Trophoblast cell (in vitro differentiated cells and primary cell): ENCODE measurements at regions not wholly inside any gene's neighbourhood (a gene's known extent, or its start where the extent isn't known, plus 50 kb on each side); places are given as distances from the start of the nearest gene placed in this dataset.

Source experiments
- DNase-seq, 2 donors: peaks; one replicate each; pipeline ENCODE4 v3.0.0-alpha.2; 2016
- H2AFZ ChIP-seq: 2 replicates; pipeline ENCODE4 v1.6.1; 2013; ENCODE audit warnings: low read length, moderate library complexity, mild to moderate bottlenecking; ENCODE audit not compliant: insufficient read depth, poor library complexity
- H2AK5ac ChIP-seq: 2 replicates; pipeline ENCODE4 v1.6.1; 2013; ENCODE audit warnings: mild to moderate bottlenecking, low read length
- H2BK120ac ChIP-seq: 2 replicates; pipeline ENCODE4 v1.6.1; 2013; ENCODE audit warnings: low read length, mild to moderate bottlenecking, moderate library complexity; ENCODE audit not compliant: insufficient read depth, poor library complexity
- H2BK12ac ChIP-seq: 2 replicates; pipeline ENCODE4 v1.6.1; 2013; ENCODE audit warnings: mild to moderate bottlenecking, low read length, moderate library complexity
- H2BK5ac ChIP-seq: 2 replicates; pipeline ENCODE4 v1.6.1; 2013; ENCODE audit warnings: low read length, low read depth, moderate library complexity, mild to moderate bottlenecking; ENCODE audit not compliant: poor library complexity
- H3K14ac ChIP-seq: 2 replicates; pipeline ENCODE4 v1.6.1; 2013; ENCODE audit warnings: mild to moderate bottlenecking, low read length
- H3K18ac ChIP-seq: 2 replicates; pipeline ENCODE4 v1.6.1; 2013; ENCODE audit warnings: mild to moderate bottlenecking, low read length
- H3K23ac ChIP-seq: 2 replicates; pipeline ENCODE4 v1.6.1; 2013; ENCODE audit warnings: low read length
- H3K27ac ChIP-seq: 2 replicates; pipeline ENCODE4 v1.5.1; 2013; ENCODE audit warnings: low read depth, mild to moderate bottlenecking, inconsistent platforms, low read length, moderate library complexity
- H3K27me3 ChIP-seq: 2 replicates; pipeline ENCODE4 v1.6.1; 2013; ENCODE audit warnings: inconsistent platforms, mild to moderate bottlenecking, low read length, moderate library complexity; ENCODE audit not compliant: insufficient read depth
- H3K36me3 ChIP-seq, 2 experiments: 1 replicate in 1 of 2; 2 replicates in 1 of 2; pipeline ENCODE4 v1.6.1; 2013; ENCODE audit warnings: low read length in 2 of 2, mild to moderate bottlenecking in 2 of 2, moderate library complexity in 1 of 2; ENCODE audit not compliant: insufficient read depth in 2 of 2, control insufficient read depth in 1 of 2
- H3K4ac ChIP-seq: 2 replicates; pipeline ENCODE4 v1.6.1; 2013; ENCODE audit warnings: low read depth, mild to moderate bottlenecking, low read length, moderate library complexity
- H3K4me1 ChIP-seq, 2 experiments: 1 replicate in 1 of 2; 2 replicates in 1 of 2; pipeline ENCODE4 v1.6.1; 2013; ENCODE audit warnings: low read length in 2 of 2, mild to moderate bottlenecking in 2 of 2, moderate library complexity in 1 of 2; ENCODE audit not compliant: insufficient read depth in 2 of 2, control insufficient read depth in 1 of 2
- H3K4me2 ChIP-seq: 2 replicates; pipeline ENCODE4 v1.6.1; 2013; ENCODE audit warnings: inconsistent platforms, mild to moderate bottlenecking, low read length, moderate library complexity
- H3K4me3 ChIP-seq: 2 replicates; pipeline ENCODE4 v1.5.1; 2013; ENCODE audit warnings: mild to moderate bottlenecking, low read depth, low read length, inconsistent platforms
- H3K79me1 ChIP-seq: one replicate; pipeline ENCODE4 v1.6.1; 2013; ENCODE audit warnings: low read length
- H3K79me2 ChIP-seq: 2 replicates; pipeline ENCODE4 v1.6.1; 2013; ENCODE audit warnings: low read length, mild to moderate bottlenecking; ENCODE audit not compliant: control insufficient read depth, insufficient read depth, poor library complexity
- H3K9ac ChIP-seq: 2 replicates; pipeline ENCODE4 v1.6.1; 2013; ENCODE audit warnings: mild to moderate bottlenecking, low read length
- H3K9me3 ChIP-seq: 2 replicates; pipeline ENCODE4 v1.6.1; 2013; ENCODE audit warnings: low read depth, mild to moderate bottlenecking, control low read depth, inconsistent platforms, low read length; ENCODE audit not compliant: insufficient read depth
- H4K12ac ChIP-seq: 2 replicates; pipeline ENCODE4 v1.6.1; 2013; ENCODE audit warnings: low read depth, mild to moderate bottlenecking, low read length, moderate library complexity
- H4K8ac ChIP-seq: 2 replicates; pipeline ENCODE4 v1.6.1; 2013; ENCODE audit warnings: low read depth, mild to moderate bottlenecking, low read length, moderate library complexity
- H4K91ac ChIP-seq: one replicate; pipeline ENCODE4 v1.6.1; 2013; ENCODE audit warnings: low read depth, mild to moderate bottlenecking, low read length, moderate library complexity
- WGBS: extraction: QIAGEN DNeasy Blood & Tissue Kit; methylation state at CpG from one replicate; pipeline ENCODE4 v1.1.7; 2013; ENCODE audit warnings: missing lambda C conversion rate; ENCODE audit not compliant: insufficient read length, insufficient coverage; ENCODE audit errors: extremely low coverage; 5-methylcytosine and 5-hydroxymethylcytosine counted together

DNA sequence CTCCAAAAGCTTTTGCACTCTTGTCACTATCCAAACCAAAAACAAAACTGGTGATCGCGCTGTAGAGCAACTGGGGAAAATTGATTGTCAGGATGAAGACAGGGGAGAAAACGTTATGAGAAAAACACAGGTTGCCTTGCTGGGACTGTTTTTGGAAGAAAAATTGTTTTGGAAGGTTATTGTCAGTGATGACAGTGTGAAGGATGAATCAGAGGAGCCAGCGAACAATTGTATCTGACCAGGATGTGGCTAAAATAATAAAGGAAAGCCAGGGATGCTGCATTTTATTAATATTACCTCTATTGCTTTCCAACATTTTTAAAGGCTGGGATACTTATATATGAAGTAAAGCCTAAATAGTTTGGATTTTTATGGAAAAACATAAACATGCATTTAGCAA is 334.0 kb downstream of the SPRY2 start:
- Histone ChIP-seq H4K8ac (no peak overlapping the region), H3K4me3 (no peak overlapping the region), H3K4me2 (no peak overlapping the region), H3K27ac (no peak overlapping the region), H2AFZ (no peak overlapping the region), H3K4me1 (no peaks in the 10 kb centered on the region), H4K91ac (no peak overlapping the region), H2BK5ac (no peak overlapping the region), H3K27me3 (no peaks in the 10 kb centered on the region), H2AK5ac (no peak overlapping the region), H3K79me2 (no peaks in the 10 kb centered on the region), H2BK12ac (no peak overlapping the region), H3K4ac (no peak overlapping the region), H3K36me3 (no peaks in the 10 kb centered on the region), H3K9me3 (no peaks in the 10 kb centered on the region), H3K9ac (no peak overlapping the region), H3K18ac (no peak overlapping the region), H3K23ac (no peak overlapping the region), H2BK120ac (no peak overlapping the region), H3K79me1 (no peaks in the 10 kb centered on the region), H3K14ac (no peak overlapping the region), H4K12ac (no peak overlapping the region)
- WGBS: no CpG with 5 or more reads among the region's 4 CpGs
- no peak for DNase-seq

DNA sequence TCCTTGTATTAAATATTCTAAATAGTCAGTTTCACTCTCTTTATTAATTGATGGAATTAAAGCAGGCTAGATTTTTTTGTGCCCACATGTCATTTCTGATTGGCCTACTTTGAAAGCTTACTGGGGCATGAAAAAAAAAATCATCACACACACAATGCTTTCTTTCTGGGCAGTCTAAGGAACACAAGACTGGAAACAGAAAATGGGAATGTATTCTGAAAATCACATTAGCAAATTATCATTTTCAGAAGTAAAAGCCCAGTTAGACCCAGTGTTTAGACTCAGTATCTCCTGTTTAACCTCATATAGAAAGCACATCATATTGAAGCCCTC is 339.4 kb downstream of the SPRY2 start:
- no peak overlapping the region for H3K18ac ChIP-seq
- no peaks in the 10 kb centered on the region for H3K27me3 ChIP-seq
- H3K27ac ChIP-seq: no peak overlapping the region
- no peaks in the 10 kb centered on the region for H3K36me3 ChIP-seq
- H3K4me1 ChIP-seq: no peaks in the 10 kb centered on the region
- H2AFZ ChIP-seq: no peak overlapping the region
- H3K4me2 ChIP-seq: no peak overlapping the region
- H3K9ac ChIP-seq: no peak overlapping the region
- H3K4ac ChIP-seq: no peak overlapping the region
- H2BK12ac ChIP-seq: no peak overlapping the region
- no peaks in the 10 kb centered on the region for H3K9me3 ChIP-seq
- H4K12ac ChIP-seq: no peak overlapping the region
- no peak overlapping the region for H3K23ac ChIP-seq
- no peak overlapping the region for H4K8ac ChIP-seq
- DNase-seq: no peak
- H3K4me3 ChIP-seq: no peak overlapping the region
- H2BK5ac ChIP-seq: no peak overlapping the region
- no peak overlapping the region for H2AK5ac ChIP-seq
- no peaks in the 10 kb centered on the region for H3K79me1 ChIP-seq
- no peak overlapping the region for H4K91ac ChIP-seq
- no peaks in the 10 kb centered on the region for H3K79me2 ChIP-seq
- H3K14ac ChIP-seq: no peak overlapping the region
- no peak overlapping the region for H2BK120ac ChIP-seq

DNA sequence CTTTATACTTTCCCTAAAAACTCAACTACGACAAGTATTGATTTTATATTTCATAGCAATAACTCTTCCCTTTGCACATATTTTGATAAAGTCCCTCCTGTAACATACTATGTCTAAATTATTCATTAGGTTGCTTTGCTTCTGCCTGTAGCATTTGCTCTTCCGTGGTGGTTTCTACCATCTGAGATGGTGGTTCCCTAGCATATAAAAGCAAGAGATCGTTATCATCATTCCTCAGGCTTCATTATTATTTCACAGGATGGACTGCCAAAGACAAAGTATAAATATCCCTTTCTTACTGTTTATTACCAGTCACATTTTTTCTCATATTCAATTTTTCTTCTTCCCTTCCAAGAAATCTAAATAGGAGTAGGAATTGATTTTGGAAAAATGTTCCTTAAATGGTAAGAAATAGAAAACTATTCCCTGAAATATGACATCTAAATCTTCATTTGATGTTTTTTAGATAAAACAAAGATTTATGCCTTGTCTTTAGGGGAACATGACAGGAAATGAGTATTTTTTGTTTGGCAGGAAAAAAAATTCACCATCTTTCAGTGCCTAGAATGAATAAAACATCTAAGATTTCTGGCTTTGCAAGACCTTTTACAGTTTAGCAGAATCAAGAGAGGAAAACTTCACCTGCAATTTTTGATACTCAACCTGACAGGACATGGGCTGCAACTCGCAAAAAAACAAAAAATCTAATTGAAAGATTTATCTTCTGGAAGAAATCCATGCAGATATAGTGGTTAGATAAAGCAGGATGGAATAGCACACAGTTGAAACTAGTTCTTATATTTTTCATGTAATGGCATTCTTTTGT is 340.0 kb downstream of the SPRY2 start:
- Histone ChIP-seq H4K91ac (no peak overlapping the region), H2AK5ac (no peak overlapping the region), H3K79me2 (no peaks in the 10 kb centered on the region), H4K12ac (no peak overlapping the region), H3K4ac (no peak overlapping the region), H3K27me3 (no peaks in the 10 kb centered on the region), H3K4me2 (no peak overlapping the region), H2BK5ac (no peak overlapping the region), H2BK120ac (no peak overlapping the region), H3K36me3 (no peaks in the 10 kb centered on the region), H3K9ac (no peak overlapping the region), H3K4me3 (no peak overlapping the region), H3K79me1 (no peaks in the 10 kb centered on the region), H3K9me3 (no peaks in the 10 kb centered on the region), H3K27ac (no peak overlapping the region), H3K23ac (no peak overlapping the region), H3K18ac (no peak overlapping the region), H3K4me1 (no peaks in the 10 kb centered on the region), H4K8ac (no peak overlapping the region), H2BK12ac (no peak overlapping the region), H2AFZ (no peak overlapping the region), H3K14ac (no peak overlapping the region)
- no peak for DNase-seq
- WGBS: no CpG with 5 or more reads among the region's 4 CpGs

DNA sequence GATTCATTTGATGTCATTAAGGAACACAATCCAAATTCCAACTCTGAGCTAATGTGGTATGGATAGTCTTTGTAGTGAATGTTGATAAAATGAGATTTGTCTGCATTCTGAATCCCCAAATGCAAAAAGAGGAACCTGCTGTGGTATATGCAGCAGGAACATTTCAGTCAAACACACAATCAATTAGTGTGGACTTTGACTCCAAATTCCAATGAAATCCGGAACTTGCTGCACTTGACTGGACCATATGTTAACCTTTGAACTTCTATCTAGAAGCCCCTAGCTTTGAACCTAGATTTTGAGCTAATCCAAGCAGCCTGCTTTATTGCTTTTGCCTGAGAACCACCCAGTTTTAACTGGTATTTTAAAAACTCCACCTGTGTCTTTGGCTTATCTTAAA is 341.3 kb downstream of the SPRY2 start:
- Histone ChIP-seq H3K14ac (no peak overlapping the region), H2BK120ac (no peak overlapping the region), H3K4me2 (no peak overlapping the region), H4K12ac (no peak overlapping the region), H3K36me3 (no peaks in the 10 kb centered on the region), H3K4me3 (no peak overlapping the region), H3K79me1 (no peaks in the 10 kb centered on the region), H2AFZ (no peak overlapping the region), H3K27ac (no peak overlapping the region), H3K79me2 (no peaks in the 10 kb centered on the region), H3K23ac (no peak overlapping the region), H4K8ac (no peak overlapping the region), H2AK5ac (no peak overlapping the region), H2BK12ac (no peak overlapping the region), H3K18ac (no peak overlapping the region), H3K9ac (no peak overlapping the region), H4K91ac (no peak overlapping the region), H3K9me3 (no peaks in the 10 kb centered on the region), H3K4me1 (no peaks in the 10 kb centered on the region), H2BK5ac (no peak overlapping the region), H3K27me3 (no peaks in the 10 kb centered on the region), H3K4ac (no peak overlapping the region)
- no CpG with 5 or more reads among the region's 1 CpG for WGBS
- DNase-seq: no peak
